ENCODE measurements at regions not wholly inside any gene's neighbourhood (a gene's known extent, or its start where the extent isn't known, plus 50 kb on each side); places are given as distances from the start of the nearest gene placed in this dataset.
"Not testable (repeated sequence)": the region's sequence is repeated elsewhere in the genome, so short reads cannot be mapped to it uniquely, and the experiment has no call there.

GRCh38 chr3:72182206-72182605, 397.3 kb upstream of the PROK2 start:
- DNase-seq, result peak; percentile 53

DNA sequence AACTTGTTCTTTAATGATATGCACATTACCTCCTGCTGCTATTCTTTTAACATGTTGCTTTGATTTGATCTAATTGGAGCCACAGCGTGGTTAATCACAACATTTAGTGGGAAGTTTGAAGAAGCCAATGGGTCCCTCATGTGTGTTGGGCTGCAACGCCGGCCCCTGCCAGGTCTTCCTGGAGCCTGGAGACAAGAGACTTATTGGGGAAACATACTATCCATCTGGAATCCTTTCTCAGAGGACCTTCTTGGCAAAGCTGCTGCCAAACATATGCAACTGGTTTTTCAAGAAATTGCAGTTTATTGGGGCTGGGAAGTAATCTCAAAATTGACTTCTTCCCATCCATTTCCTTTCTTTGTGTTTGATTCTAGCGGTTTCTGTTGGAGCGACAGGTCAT, 396.3 kb upstream of the PROK2 start:
- no peak for DNase-seq

DNA sequence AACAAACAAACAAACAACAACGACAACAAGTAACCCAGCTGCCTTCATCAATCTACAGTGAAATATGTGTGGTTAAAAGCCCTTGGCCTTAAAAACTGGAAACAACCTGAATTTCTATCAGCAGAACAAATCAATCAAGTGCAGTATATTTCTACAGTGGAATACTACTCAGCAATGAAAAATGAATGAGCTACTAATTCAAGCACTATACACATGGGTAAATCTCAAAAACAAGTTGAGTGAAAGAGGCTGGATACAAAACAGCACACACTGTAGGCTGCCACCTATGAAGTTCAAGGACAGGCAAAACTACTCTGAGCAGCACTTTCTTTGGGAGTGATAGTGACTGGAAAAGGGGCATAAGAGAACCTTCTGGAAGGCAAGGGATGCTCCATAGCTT, 395.5 kb upstream of the PROK2 start:
- DNase-seq, result no peak

GRCh38 chr3:72179107-72179464, 394.1 kb upstream of the PROK2 start:
- no peak for DNase-seq

- DNase-seq, result no peak
These were observed 393.6 kb upstream of the PROK2 start for GRCh38 chr3:72178463-72179106.

DNA sequence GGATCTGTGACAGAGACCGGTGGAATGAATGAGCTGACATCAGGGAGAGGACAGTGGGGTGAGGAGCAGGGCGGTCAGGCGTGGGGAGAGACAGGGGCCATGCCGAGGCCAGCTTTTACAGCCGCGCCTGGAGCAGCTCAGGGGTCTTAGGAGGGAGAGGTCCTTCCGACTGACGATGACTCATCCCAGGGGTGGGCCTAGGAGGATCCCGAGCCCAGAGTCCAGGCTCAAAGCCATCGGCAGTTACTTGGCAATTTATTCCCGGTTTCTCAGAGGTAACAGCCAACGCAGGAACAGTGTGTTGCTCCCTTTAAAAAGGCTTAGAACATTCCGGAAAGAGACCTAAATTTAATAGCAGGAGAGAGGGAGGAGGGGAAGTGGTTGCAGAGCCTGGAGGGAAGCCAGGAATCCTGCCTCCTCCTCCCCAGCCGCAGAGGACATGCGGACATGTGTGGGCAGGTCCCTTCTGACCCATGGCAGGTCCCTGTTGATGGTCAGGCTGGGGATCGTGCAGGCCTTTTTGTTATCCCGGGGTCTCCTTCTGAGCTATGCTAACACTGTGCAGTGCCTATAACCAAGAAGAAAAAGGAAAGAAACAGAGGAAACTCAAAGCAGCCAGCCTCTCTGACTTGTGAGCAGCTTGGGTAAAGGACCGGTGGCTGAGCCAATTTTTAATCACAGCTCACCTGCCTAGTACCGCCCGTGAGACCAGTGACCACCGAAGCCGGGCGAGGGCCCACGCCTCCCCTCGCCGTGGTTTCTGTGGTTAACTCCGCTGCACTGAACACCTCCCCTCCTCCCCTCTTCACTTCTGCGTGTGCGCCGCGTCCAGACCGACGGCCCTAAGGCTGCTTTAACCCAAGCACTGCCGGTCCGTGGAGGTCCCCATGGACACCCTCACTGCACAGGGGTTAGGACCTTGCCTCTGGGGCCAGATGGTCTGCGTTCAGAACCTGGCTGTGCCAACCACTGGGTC, 392.4 kb upstream of the PROK2 start:
- peak; percentile 24 for DNase-seq

DNA sequence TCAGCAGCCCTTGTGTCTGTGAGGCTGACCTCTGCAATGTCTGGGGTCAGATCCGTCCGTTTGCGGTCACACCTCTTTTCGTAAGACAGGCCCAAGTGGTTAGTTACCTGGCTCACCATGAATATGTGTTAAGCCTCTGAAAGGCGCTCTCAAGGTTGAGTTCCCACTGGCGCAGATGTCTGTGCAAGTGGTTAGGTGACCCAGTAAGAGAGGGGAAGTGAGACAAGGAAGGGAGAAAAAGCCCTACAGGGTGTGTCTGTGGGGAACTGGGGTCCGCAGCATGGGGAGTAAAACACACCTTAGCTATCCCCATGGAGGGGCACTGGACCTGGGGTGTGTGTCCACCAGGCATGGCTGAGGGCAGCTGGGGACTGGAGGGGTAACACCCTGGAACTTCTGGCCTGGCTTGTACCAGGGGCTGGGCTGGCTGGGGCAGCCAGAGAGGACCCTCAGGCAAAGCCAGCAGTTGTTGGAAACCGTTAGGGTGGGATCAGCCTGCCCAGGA, 391.6 kb upstream of the PROK2 start:
- DNase-seq, result peak; percentile 24

DNA sequence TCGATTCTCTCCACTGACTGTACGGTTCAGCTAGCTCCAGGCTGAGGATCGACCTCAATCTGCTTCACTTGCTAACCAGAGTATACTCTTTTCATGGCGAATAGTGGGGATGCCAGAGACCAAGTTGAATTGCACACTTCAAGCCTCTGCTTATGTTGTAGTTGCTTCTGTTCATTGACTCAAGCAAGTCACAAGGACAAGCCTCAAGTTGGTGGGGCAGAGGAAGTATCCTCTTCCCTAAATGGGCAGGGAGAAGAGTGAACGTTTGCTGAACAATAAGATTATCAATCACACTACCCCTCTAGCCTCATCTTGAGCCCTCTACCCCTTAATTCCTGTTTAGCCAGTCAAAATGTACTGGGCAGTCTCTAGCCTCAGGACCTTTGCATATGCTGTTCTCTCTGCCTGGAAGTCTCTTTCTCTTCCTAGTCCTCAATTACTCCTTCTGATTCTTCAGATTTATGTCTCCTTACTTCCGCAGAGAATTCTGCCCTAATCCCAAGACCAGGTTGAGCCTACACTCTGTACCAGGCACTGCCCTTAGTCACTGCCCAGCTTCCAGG, 390.4 kb upstream of the PROK2 start:
- peak; percentile 65 for DNase-seq

GRCh38 chr3:72174890-72175289, 389.9 kb upstream of the PROK2 start:
- DNase-seq, result no peak

DNA sequence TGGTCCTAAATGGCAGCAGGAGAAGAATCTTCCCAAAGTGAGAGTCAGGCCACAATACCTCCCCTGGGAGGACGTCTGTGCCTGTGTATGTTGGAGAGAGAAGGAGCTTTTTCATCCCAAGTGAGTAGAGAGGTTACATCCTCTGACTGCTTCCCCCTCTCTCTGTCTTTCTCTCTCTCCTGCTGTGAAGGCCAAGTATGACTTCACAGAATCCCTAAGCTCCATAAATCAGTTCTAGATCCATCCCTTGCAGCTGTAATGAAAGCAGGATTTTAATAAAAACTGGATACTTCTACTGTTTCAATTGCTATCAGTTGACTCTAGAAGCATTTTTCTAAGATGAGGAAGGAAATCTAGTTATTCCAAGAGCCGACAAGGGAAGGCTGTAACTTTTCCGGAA, 389.1 kb upstream of the PROK2 start:
- no peak for DNase-seq

GRCh38 chr3:72171946-72172345, 387.0 kb upstream of the PROK2 start:
- no peak for DNase-seq

GRCh38 chr3:72171463-72171881, 386.5 kb upstream of the PROK2 start:
- no peak for DNase-seq

DNA sequence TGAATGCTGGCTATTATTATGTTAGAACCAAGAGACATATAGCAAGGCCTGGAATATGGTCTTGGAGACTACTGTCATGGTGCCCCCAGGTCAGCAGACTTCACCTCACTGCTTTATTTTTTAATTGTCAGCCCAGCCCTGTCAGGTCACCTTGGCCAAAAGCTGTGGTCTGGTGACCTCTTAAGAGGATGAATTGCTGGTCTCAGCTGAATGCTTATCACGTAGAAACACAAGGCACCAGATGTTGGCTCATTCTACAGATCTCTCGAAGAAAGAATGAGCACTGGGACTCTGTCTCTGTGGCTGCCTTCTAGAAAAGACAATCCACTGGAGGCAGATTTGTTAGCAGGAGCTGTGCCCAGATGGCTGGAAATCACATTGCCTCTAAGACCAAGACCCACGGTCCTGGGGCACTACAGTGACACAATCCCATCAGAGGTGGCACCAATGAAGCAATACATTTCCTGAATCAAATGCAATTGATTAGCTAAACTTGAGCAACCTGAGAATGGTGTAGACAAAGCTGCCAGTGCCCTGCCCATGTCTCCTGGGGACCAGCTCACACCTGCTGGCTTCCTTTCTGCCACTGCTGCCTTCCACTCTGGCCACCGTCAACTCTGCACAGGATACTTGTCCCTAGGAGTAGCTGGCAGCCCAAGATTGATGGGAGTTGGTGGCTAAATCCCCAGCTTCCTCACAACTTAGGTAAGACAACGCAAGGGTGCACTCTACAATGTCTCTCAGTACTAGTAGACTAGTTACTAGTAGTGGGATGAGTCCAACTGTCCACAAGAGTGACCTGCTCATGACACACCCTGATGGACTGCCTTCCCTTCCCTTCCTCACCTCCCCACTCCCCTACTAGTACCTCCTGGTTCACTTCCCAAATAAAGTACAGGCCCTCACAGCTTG, 384.9 kb upstream of the PROK2 start:
- DNase-seq, result no peak

- DNase-seq, result no peak
These were observed 384.2 kb upstream of the PROK2 start for GRCh38 chr3:72169120-72169519.

DNA sequence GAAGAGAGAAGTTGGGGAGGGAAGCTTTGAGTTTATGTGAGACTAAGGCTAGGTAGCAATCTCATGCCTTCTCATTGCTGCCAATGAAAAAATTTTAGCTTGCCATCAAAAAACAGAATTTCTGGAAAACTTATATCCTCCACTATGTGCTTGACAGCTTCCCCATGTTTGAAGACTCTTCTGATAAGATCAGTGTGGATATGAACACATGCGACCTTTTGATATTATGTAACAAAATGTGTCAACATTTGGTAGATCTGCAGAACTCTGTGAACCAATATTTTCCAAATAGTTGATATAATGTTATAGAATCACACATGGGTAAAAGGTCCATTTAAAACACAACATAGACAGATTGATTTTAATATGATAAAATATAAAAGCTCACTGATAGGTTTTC, 380.9 kb upstream of the PROK2 start:
- DNase-seq, result no peak

- DNase-seq, result no peak
These were observed 380.4 kb upstream of the PROK2 start for GRCh38 chr3:72165317-72165716.

DNA sequence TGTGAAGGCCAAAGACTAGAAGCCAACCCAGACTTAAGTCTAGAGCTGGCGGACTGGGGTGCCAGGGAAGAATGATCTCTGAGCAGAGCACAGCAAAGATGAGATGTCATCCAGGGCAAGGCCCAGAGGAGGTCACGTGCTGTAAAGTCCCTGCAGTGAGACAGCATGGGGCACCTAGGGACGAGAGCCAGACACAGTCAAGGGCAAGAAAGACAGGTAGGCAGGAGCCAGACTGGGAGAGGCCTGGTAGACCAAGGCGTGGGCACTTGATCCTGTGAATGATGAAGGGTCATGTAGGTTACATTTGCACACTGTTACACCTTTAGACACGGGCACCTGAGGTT, 379.7 kb upstream of the PROK2 start:
- no peak for DNase-seq

DNA sequence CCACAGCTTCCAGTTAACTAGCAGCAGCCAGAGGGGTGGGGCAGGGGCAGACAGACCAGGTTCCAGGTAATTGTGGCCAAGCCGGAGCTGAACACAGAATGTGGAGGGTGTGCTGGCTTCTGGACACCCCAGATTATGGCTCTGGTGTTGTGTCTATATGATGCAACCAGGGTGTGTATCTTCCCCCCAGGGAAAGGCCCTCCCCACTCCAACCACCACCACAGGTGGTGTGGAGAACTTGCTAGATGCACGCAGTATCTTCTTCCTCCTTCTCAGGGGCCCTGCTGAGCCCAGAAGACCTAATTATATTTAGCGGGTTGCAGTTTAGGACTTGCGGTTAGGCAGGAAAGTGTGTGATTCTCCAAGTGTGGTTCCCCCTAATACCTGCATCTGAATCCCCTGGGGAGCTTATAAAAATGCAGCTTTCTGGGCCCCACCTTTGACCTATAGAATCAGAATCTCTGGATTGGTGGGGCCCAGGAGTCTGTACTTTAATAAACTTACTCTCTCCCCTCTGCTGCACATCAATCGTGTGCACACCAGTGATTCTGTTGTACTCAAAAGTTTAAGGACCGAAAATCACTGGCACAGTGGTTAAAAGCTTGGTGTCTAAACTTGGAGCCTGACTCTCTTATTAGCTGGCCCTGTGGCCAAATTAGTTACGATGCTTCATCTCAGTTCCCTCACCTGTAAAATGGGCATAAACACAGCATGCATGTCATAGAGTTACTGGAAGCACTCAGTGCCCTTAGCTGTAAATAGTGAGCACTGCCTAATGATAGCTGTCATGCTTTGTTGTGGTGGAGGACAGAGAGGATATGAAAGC, 379.1 kb upstream of the PROK2 start:
- no peak for DNase-seq

GRCh38 chr3:72162649-72163184, 377.8 kb upstream of the PROK2 start:
- DNase-seq, result no peak

DNA sequence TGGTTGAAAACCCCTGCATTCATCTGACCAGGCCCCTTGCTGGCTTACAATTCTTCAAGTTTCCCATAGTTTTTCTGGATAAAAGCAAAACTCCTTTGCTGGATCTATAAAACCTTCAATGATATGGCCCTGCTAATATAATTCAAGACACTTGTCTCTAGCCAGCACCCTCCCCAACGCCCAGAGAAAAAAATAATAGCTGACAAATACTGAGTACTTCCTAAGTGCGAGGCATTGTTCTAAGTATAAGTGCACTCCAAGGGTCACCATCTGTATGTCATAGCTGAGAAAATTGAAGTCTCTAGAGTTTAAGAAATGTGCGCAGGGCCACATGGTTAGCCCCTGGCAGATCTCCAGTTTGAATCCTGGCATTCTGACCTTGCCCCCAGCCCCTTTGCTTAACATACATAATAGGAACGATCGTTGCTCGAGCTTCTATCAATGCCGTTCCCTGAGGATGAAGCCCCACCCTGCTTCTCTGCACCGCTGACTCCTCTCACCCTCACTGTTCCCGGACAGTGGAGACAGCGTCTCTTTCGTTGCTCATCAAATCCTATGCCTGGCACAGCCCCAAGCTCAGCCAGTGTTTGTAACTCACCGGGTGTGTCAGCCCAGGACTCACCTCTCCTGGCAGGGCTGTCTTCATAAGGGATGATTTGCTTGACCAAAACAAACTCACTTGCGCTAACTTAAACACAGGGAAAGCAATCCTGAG, 377.1 kb upstream of the PROK2 start:
- no peak for DNase-seq

DNA sequence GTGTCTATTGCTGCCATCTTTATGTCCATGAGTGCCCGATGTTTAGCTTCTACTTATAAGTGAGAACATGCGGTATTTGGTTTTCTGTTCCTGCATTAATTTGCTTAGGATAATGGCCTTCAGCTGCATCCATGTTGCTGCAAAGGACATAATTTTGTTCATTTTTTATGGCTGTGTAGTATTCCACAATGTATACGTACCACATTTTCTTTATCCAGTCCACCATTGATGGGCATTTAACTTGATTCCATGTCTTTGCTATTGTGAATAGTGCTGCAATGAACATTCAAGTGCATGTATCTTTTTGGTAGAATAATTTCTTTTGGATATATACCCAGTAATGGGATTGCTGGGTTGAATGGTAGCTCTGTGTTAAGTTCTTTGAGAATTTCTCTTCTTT, 376.3 kb upstream of the PROK2 start:
- not testable (repeated sequence) for DNase-seq

Data from inflammatory macrophage treated with lipopolysaccharide for 4 hours (primary cell).